GM12865 (cell line): ENCODE measurements at regions not wholly inside any gene's neighbourhood (a gene's known extent, or its start where the extent isn't known, plus 50 kb on each side); places are given as distances from the start of the nearest gene placed in this dataset.

ENCODE experiments used
- DNase-seq: peaks from one replicate; pipeline ENCODE4 v3.0.0; 2010; ENCODE audit warnings: low read depth
- H3K4me3 ChIP-seq: 2 replicates; pipeline ENCODE4 v1.5.1; 2011; ENCODE audit warnings: mild to moderate bottlenecking, low read depth, low read length, control low read depth
- CTCF ChIP-seq: IDR thresholded peaks from 2 replicates; pipeline ENCODE4 v1.5.1; 2011; ENCODE audit warnings: low read length, control low read depth, low read depth, inconsistent platforms; ENCODE audit not compliant: insufficient read depth; ENCODE audit errors: missing control alignments

GRCh38 chr18:1627494-1627893 is 722.8 kb downstream of the ADCYAP1 start:
- no peak for DNase-seq
- TF ChIP-seq CTCF = no peak
- no peak overlapping the region for H3K4me3 ChIP-seq

GRCh38 chr18:1648712-1649111 is 744.0 kb downstream of the ADCYAP1 start:
- DNase-seq = no peak
- H3K4me3 ChIP-seq = no peak overlapping the region
- no peak for TF ChIP-seq CTCF

GRCh38 chr18:1652018-1652417 is 747.3 kb downstream of the ADCYAP1 start:
- no peak for DNase-seq
- no peak for TF ChIP-seq CTCF
- no peak overlapping the region for H3K4me3 ChIP-seq

- H3K4me3 ChIP-seq = no peak overlapping the region
- no peak for TF ChIP-seq CTCF
- no peak for DNase-seq
These were observed 749.2 kb downstream of the ADCYAP1 start for GRCh38 chr18:1653873-1654272.

GRCh38 chr18:1657876-1658275 is 753.2 kb downstream of the ADCYAP1 start:
- no peak for DNase-seq
- no peak overlapping the region for H3K4me3 ChIP-seq
- no peak for TF ChIP-seq CTCF

- no peak overlapping the region for H3K4me3 ChIP-seq
- TF ChIP-seq CTCF = no peak
- DNase-seq = no peak
These were observed 754.4 kb downstream of the ADCYAP1 start for GRCh38 chr18:1658908-1659566.
